ENCODE measurements at regions not wholly inside any gene's neighbourhood (a gene's known extent, or its start where the extent isn't known, plus 50 kb on each side); places are given as distances from the start of the nearest gene placed in this dataset.

DNA sequence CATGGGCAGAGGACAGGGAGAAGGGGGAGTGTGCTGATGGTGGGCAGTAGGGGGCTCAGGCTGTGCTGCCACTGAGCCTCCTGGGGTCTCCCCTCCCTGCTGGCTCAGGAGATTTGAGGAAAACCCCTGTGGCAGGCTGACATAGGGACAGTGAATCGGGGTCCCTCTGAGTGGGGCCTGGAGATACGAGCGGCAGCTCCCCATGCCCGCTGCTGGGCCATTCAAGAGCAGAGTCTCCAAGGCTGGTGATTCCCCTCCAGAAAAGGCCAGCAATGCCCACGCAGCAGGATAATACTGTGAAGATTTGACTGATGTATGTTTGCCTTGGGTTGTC lies 288.7 kb upstream of the SFSWAP start:
- Histone ChIP-seq H3K18ac (ENCODE audit: extremely low read depth, low read length) (no peak overlapping the region), H4K8ac (ENCODE audit: extremely low read depth, insufficient read depth, low read length) (no peak overlapping the region), H3K27me3 (replicated peaks in 1 of 4; ENCODE audit: control insufficient read depth in 3 of 4, extremely low read depth in 1 of 4, insufficient read depth in 3 of 4, low read length in 3 of 4) (no peaks in the 10 kb centered on the region), H2AK5ac (ENCODE audit: low read depth, low read length) (no peak overlapping the region), H3K9ac (replicated peaks in 1 of 4; ENCODE audit: extremely low read depth in 1 of 4, low read depth in 3 of 4, low read length in 3 of 4) (no peak overlapping the region), H2AFZ (ENCODE audit: low read length) (no peak overlapping the region), H3K56ac (replicated peaks; ENCODE audit: insufficient read length, low read depth, low read length) (no peak overlapping the region), H4K5ac (ENCODE audit: insufficient read length, low read depth, low read length) (no peak overlapping the region), H3K79me1 (ENCODE audit: low read depth, low read length) (no peaks in the 10 kb centered on the region), H4K20me1 (replicated peaks in 1 of 2; ENCODE audit: control insufficient read depth in 1 of 2, insufficient read depth in 2 of 2, low read length in 2 of 2) (no peaks in the 10 kb centered on the region), H3K23me2 (ENCODE audit: low read depth, low read length) (no peaks in the 10 kb centered on the region; the same call in 1 of the 2 replicates), H2BK5ac (ENCODE audit: low read depth, low read length) (no peak overlapping the region), H3K9me3 (ENCODE audit: insufficient read depth in 2 of 2, low read depth in 1 of 2, low read length in 1 of 2) (peaks cover 13 to 16% of the 10 kb centered on the region in 2 experiments), H3K4ac (replicated peaks; ENCODE audit: insufficient read length, low read depth, low read length) (no peak overlapping the region), H4K91ac (replicated peaks; ENCODE audit: insufficient read length, low read length) (no peak overlapping the region), H3K4me2 (ENCODE audit: insufficient read depth in 1 of 2, low read depth in 2 of 2, low read length in 2 of 2) (no peak overlapping the region), H2BK20ac (ENCODE audit: low read length) (no peak overlapping the region), H3K4me1 (replicated peaks in 1 of 4; ENCODE audit: control insufficient read depth in 3 of 4, insufficient read depth in 4 of 4, low read length in 3 of 4) (peaks cover 0 to 2% (median 0%) of the 10 kb centered on the region in 4 experiments; a peak in 1 of 7 replicates), H2BK15ac (ENCODE audit: low read length) (no peak overlapping the region), H3K36me3 (ENCODE audit: control insufficient read depth in 2 of 4, insufficient read depth in 4 of 4, low read length in 3 of 4) (no peaks in the 10 kb centered on the region), H2BK120ac (replicated peaks; ENCODE audit: low read depth, low read length) (no peak overlapping the region), H3K4me3 (ENCODE audit: extremely low read depth in 1 of 4, insufficient read depth in 2 of 4, low read depth in 3 of 4, low read length in 4 of 4) (no peak overlapping the region), H3K23ac (ENCODE audit: insufficient read length) (no peak overlapping the region), H2BK12ac (ENCODE audit: low read depth, low read length) (no peak overlapping the region), H3K14ac (ENCODE audit: insufficient read length) (no peak overlapping the region), H3K27ac (ENCODE audit: low read depth, low read length) (no peak overlapping the region), H3K79me2 (ENCODE audit: control insufficient read depth in 1 of 2, insufficient read depth in 2 of 2, low read length in 2 of 2) (no peaks in the 10 kb centered on the region)
- DNase-seq (ENCODE audit: low read depth in 1 of 2, low spot score in 2 of 2), result no peak
- TF ChIP-seq BACH1 (IDR thresholded peaks at IDR 0.05; ENCODE audit: low read length) (no peak), ZNF274 (IDR thresholded peaks at IDR 0.05; ENCODE audit: borderline replicate concordance, extremely low read depth, low read length) (no peak)
- CTCF ChIA-PET (ENCODE audit: partially characterized antibody), result interaction anchor here (0.7 to 1.4 kb wide), 3 partner anchors 24 to 289 kb away, joined by 3 to 4 read pairs (median 3); no protein-coding TSS in a partner anchor
- WGBS, 2 experiments (ENCODE audit: extremely low coverage in 1 of 2, insufficient coverage in 1 of 2, insufficient read length in 1 of 2, insufficient replicate concordance in 2 of 2, low coverage in 1 of 2, low lambda C conversion rate in 2 of 2, missing lambda C conversion rate in 1 of 2), result 98% methylated on average over 5 of the region's 5 CpGs; no CpG with 5 or more reads in 1 of the 2 experiments
- FAIRE-seq, result no peak
- POLR2A ChIA-PET (ENCODE audit: partially characterized antibody), result no interaction called here

Data from H1 (cell line).